CD4-positive, alpha-beta T cell treated with Interferon alpha-2 for 1 hour (primary cell): ENCODE measurements at regions not wholly inside any gene's neighbourhood (a gene's known extent, or its start where the extent isn't known, plus 50 kb on each side); places are given as distances from the start of the nearest gene placed in this dataset.
"Not testable (repeated sequence)": the region's sequence is repeated elsewhere in the genome, so short reads cannot be mapped to it uniquely, and the experiment has no call there.

Source experiments
- DNase-seq, 2 donors: peaks; one replicate each; pipeline ENCODE4 v3.0.0-alpha.2; 2020 to 2022

DNA sequence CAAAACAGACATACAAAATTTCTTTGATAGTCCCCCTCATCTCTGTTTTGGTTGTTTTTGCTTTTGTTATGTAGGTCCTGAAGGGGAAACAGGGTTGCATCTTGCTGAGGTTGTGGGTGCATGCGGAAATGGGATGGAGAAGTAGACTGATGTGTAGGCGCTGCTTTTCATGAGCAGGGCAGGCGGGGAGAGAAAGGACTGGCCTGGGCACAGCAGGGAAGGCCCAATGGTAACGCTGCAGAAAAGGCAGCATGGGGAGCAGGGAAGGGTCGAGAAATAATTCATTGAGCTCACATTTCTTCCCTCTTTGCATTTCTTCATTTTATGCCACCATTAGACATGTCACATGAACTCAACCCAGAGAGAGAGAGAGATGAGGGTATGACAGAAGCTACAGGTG, 74.3 kb upstream of the CCN2 start:
- DNase-seq, result no peak

GRCh38 chr6:132023490-132023889, 72.3 kb upstream of the CCN2 start:
- no peak for DNase-seq

- DNase-seq, result no peak
These were observed 70.6 kb upstream of the CCN2 start for GRCh38 chr6:132021552-132022375.

- not testable (repeated sequence) for DNase-seq
These were observed 69.7 kb upstream of the CCN2 start for GRCh38 chr6:132020918-132021317.

- DNase-seq, result no peak
These were observed 69.0 kb upstream of the CCN2 start for GRCh38 chr6:132020138-132020581.

GRCh38 chr6:132019586-132019985, 68.4 kb upstream of the CCN2 start:
- no peak for DNase-seq

DNA sequence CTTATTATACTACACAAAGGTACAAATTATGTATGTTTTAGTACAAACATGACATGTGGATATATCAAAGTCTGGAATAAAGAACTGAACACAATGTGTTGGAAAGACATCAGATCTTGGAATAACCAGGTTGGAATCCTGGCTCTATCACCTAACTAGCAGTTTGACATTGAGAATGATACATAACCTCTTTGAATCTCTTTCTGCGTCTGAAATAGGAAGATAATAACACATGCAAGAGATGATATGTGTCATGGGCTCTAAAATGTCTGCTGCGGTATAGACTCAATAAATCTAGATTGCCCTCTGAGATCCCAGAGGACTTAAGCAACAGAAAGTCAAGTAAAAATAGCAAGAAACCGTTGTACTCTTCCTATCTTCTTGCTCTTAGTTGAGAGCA, 66.8 kb upstream of the CCN2 start:
- no peak for DNase-seq

- DNase-seq, result no peak
These were observed 65.2 kb upstream of the CCN2 start for GRCh38 chr6:132016396-132016795.

DNA sequence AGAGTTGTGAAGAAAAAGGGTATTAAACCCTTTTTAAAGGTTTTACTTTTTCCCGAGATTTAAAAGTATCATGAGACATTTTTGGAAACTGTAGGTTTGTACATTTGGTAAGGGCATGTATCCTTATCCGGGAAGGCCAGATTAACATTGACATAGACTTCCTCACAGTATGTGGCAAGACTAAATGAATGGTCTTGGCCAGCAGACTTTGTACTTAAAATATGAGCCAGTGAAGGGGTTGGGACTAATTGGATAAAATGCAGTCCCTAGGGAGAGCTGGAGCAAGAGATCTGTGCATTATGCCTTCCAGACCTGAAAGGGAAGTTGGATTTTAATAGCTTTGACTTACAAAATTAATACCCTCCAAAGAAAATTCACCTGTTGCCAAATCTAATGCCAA, 60.4 kb upstream of the CCN2 start:
- no peak for DNase-seq

DNA sequence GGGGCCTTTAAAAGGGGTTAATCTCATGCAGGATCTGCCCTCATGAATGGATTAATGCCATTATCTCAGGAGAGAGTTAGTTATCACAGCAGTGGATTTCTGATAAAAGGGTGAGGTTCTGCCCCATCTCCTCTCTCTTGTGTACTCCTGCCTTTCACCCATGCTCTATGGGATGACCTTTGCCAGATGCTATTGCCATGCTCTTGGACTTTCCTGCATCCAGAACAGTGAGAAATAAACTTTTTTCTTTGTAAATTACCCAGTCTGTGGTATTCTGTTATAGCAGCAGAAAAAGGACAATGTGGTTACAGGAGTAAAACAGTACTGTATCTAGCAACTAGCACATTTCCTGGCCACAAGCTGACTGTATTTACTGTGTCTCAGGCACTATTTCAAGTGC, 58.0 kb upstream of the CCN2 start:
- DNase-seq, result no peak

- no peak for DNase-seq
These were observed 56.5 kb upstream of the CCN2 start for GRCh38 chr6:132007474-132008190.

GRCh38 chr6:132005178-132005577, 54.0 kb upstream of the CCN2 start:
- no peak for DNase-seq

- no peak for DNase-seq
These were observed 53.5 kb upstream of the CCN2 start for GRCh38 chr6:132004668-132005067.

DNA sequence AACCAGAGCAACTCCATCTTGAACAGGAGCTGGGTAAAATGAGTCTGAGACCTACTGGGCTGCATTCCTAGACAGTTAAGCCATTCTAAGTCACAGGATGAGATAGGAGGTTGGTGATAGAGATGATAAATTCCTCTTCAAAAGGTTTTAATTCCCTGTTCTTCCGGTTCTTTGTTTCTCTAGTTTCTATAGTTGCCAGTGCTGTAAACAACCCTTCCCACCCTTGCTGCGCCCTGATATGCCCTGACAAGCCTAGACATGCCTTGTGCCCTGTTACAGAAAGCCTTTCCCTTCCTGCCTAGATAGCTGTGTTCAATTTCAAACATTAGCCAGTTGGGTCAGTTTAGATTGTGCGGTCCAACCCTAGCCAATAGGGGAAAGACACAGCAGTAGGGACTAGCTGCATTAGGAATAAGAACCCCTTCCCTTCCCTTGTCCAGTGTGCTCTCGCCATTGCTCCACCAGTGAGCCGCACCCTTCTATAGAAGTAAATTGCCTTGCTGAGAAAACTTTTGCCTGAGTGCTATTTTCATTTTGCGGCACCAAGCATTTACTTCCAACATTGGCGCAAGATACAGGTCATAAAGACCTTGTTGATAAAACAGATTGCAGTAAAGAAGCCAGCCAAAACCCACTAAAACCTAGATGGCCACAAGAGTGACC, 52.5 kb upstream of the CCN2 start:
- DNase-seq, result no peak
